GM08714 (cell line): ENCODE measurements at regions not wholly inside any gene's neighbourhood (a gene's known extent, or its start where the extent isn't known, plus 50 kb on each side); places are given as distances from the start of the nearest gene placed in this dataset.

ENCODE experiments used
- H3K4me3 ChIP-seq: fragments of 200-500 bp; sonication (Bioruptor generic); 2 replicates; pipeline ENCODE4 v1.5.1; 2014; ENCODE audit warnings: mild to moderate bottlenecking, low read length, inconsistent platforms
- ZNF274 ChIP-seq: IDR thresholded peaks from 2 replicates; pipeline ENCODE4 v1.6.1; 2012; ENCODE audit warnings: mild to moderate bottlenecking, low read depth, low read length

GRCh38 chr17:72429066-72429638 is 308.3 kb downstream of the SOX9 start:
- H3K4me3 ChIP-seq, result no peak overlapping the region
- TF ChIP-seq ZNF274, result no peak

DNA sequence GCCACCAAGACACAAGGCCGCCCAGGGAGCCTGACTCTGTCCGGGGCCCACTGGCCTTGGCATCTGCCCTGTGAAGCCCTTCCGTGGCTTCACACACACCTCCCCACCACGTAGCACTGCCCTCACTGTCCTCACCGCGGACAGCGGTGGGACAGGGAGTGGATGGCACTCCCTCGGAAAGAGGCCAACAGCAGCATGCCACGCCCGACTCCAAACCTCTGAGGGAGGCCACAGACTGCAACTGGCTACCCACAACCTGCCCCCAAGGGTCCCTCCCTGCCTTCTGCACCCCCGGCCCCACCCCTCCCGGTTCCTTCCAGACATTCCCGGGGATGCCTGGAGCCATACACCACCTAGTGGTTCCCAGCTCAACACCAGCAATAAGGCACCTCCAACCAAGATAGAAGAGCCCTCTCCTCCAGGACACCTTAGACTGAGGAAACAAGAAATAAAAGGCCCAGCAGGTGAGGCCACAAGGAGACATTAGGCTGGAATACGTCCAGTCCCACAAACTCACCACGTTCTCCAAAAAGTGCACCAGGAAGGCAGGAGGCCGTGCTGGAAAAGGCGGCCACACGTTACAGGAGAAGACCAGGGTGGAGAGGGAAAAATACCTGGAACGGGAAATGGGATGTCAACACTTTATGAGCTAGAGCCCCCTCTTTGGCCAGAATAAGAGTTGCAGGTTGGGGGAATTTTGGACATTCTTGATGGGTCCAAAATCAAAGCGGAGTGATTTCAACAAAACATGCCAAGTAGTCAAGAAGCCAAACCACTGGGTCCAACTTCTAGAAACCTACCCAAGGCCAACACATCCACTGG is 310.0 kb downstream of the SOX9 start:
- H3K4me3 ChIP-seq, result no peak overlapping the region
- TF ChIP-seq ZNF274, result no peak

- no peak overlapping the region for H3K4me3 ChIP-seq
- no peak for TF ChIP-seq ZNF274
Measured at GRCh38 chr17:72432143-72432621, 311.4 kb downstream of the SOX9 start.

- no peak overlapping the region for H3K4me3 ChIP-seq
- TF ChIP-seq ZNF274, result no peak
Measured at GRCh38 chr17:72432881-72433280, 312.1 kb downstream of the SOX9 start.

GRCh38 chr17:72433797-72434196 is 313.0 kb downstream of the SOX9 start:
- H3K4me3 ChIP-seq, result no peak overlapping the region
- no peak for TF ChIP-seq ZNF274

GRCh38 chr17:72434581-72434980 is 313.8 kb downstream of the SOX9 start:
- H3K4me3 ChIP-seq, result no peak overlapping the region
- no peak for TF ChIP-seq ZNF274

GRCh38 chr17:72434991-72435618 is 314.3 kb downstream of the SOX9 start:
- TF ChIP-seq ZNF274, result no peak
- H3K4me3 ChIP-seq, result no peak overlapping the region

GRCh38 chr17:72438783-72439182 is 318.0 kb downstream of the SOX9 start:
- H3K4me3 ChIP-seq, result no peak overlapping the region
- TF ChIP-seq ZNF274, result no peak

- H3K4me3 ChIP-seq, result no peak overlapping the region
- TF ChIP-seq ZNF274, result no peak
Measured at GRCh38 chr17:72439893-72440502, 319.2 kb downstream of the SOX9 start.

DNA sequence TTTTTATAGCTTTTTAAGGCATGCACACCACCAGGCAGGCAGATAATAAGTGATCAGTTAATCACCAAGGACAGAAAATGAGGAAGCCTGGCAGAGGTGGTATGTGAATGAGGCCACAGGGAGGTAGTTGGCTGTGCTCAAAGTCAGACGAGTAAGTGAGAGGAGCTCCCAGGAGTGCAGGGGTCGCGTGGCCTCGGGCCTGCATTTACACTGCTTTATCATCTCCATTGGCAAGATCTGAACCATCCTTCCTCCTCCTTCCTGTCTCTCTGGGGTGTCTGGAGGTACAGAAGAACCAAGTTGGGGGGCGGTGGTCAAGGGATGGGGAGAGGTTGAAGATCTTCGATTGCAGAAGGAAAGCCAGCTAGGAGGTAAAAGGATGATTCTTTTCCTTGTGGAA is 320.1 kb downstream of the SOX9 start:
- TF ChIP-seq ZNF274, result no peak
- H3K4me3 ChIP-seq, result no peak overlapping the region

DNA sequence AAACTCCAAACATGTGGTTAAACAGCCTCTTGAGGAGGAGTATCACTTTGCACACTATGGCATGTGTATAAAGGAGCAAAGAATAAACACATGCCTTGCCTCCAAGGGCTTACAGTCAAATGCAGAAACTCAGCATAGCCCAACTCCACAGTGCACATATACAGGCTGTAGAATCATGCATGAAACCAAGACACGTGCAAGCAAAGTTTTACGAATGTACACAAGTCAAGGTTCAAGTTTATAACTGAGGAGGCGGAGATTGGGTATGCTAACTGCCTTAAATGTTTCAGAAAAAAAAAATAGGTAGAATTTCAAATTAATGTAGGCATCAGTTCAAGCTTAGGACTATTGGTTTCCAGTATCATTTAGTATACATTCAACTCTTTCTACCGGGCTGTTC is 321.1 kb downstream of the SOX9 start:
- no peak overlapping the region for H3K4me3 ChIP-seq
- no peak for TF ChIP-seq ZNF274

DNA sequence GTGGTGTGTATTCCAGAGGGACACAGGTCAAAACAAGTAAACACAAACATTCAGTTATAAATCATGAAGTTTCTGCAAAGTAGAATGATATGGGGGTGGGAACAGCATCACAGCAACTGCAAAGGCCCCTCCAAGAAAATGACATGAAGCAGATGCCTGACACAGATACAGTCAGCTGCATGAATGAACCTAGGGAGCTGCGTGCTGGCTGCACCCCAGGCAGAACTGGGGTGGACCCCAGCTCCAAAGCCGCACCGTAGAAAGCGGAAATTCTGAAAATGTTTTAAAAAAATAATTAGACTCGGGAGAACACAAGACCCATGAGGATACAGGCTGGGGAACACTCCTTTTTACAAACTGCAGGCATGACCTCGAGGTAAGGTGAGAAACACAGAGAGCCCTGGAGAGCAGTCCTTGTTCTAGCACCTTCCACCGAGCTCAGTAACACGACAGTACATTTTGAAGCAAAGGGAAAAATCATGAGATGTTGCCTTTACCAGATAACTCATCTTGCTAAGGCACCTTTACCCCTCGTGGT is 323.8 kb downstream of the SOX9 start:
- no peak overlapping the region for H3K4me3 ChIP-seq
- no peak for TF ChIP-seq ZNF274

DNA sequence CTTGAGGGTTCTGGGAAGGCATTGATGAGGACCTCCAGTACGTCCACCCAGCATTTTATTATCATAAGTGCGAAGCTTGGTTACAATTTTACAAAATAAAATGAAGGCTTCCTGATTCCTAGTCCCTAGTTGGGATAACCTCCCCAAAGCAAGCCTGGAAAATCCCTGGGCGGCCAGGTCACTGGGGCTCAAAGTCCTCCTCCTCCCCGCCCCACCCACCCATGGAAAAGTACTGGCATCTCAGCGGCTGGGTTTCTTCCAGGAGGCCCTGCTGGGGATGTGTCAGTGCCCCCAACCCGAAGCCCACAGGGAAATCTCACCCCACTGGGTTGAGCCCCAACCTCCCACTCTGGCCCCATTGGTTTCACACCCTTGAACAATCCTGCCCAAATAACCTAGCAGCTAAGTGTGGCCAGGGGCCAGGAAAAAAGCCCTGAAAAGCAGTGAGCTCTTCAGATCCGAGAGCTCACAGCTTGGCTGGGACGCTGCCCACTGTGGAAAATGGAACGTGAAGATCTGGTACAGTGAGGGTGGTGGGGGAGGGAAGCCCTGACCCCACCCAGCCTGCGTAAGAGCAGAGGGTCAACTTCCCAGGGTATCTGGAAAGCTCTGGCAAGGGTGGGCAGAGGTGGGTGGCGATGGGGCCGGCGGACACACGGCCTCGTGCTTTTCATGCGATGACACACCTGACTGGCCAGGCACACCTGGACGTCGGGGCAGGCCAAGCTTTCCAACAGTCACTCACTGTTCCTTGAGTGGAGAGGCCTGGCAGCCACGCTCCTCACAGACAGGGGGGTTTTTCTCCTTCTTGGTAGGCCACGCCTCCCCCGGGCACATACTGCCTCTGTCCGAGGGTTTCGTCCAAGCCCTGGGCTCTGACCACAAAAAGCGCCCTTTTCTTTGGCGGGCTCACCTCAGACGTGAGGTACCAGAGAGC is 324.5 kb downstream of the SOX9 start:
- no peak overlapping the region for H3K4me3 ChIP-seq
- TF ChIP-seq ZNF274, result no peak
